COLO829 (cell line): ENCODE measurements at regions not wholly inside any gene's neighbourhood (a gene's known extent, or its start where the extent isn't known, plus 50 kb on each side); places are given as distances from the start of the nearest gene placed in this dataset.

ENCODE experiments used
- DNase-seq: peaks from one replicate; pipeline ENCODE4 v3.0.0; 2012; ENCODE audit warnings: low spot score

DNA sequence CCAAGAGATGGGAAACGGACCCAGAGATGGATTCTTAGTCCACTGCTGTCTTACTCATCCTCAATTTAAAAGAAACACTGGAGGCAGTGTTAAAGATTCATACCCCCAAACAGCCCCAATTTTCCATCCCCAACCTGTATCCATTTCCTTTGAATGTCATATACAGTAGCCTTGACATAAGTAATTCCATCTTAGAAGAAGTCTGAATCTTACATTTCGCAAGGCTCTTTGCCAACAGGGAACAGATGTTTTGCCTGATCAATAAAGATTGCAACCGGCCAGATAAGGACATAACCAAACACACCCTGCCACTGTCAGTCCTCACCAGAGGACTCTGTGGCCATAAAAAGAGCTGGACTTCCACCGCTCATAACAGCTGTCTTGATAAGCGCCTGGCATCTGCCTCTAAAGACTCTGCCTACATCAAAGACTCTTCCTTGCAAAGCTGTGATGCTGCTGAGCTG, 59.0 kb upstream of the MED9 start:
- DNase-seq: no peak

DNA sequence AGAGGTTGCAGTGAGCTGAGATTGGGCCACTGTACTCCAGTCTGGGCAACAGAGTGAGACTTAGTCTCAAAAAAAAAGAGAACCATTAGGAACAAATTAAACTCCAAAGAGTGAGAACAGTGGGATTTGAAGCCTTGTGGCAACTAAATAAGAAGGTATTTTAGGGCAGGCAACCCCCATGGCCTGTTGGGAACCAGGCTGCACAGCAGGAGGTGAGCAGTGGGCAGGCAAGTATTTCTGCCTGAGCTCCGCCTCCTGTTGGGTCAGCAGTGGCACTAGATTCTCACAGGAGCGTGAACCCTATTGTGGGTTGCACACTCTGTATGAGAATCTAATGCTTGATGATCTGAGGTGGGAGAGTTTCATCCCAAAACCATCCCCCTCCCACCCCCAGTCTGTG, 57.6 kb upstream of the MED9 start:
- no peak for DNase-seq

DNA sequence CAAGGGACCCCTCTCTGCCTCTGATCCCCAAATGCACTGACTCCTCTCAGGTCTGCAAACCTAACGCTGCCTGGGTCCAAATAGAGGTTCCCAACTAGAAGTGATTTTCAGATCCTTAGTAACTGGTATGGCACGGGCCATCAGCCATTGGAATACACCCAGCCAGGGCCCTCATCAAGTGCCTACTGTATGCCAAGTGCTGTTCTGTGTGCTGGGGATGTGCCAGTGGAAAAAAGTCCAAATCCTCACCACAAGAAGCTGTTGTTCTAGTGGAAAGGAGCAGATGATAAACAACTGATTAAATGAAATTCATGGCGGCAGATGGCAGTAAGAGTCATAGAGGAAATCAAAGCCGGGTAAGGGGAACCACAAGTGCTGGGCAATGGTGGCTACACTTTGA, 57.2 kb upstream of the MED9 start:
- no peak for DNase-seq

DNA sequence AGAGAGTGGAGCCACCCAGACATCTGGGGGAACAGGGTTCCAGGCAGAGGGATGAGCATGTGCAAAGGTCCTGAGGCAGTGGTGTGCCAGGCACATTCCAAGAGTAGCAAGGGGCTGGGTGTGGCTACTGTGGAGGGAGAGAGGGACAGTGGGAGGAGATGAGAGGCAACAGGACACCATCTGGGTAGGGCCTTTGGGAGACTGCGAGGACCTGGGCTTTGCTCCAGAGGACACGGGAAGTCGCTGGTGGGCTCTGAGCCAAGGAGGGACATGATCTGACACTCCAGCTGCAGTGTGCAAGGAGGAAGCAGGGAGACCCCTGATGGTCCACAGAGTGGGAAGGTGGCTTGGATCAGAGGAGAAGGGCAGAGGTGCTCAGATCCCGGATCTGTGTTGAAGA, 56.7 kb upstream of the MED9 start:
- DNase-seq: no peak

DNA sequence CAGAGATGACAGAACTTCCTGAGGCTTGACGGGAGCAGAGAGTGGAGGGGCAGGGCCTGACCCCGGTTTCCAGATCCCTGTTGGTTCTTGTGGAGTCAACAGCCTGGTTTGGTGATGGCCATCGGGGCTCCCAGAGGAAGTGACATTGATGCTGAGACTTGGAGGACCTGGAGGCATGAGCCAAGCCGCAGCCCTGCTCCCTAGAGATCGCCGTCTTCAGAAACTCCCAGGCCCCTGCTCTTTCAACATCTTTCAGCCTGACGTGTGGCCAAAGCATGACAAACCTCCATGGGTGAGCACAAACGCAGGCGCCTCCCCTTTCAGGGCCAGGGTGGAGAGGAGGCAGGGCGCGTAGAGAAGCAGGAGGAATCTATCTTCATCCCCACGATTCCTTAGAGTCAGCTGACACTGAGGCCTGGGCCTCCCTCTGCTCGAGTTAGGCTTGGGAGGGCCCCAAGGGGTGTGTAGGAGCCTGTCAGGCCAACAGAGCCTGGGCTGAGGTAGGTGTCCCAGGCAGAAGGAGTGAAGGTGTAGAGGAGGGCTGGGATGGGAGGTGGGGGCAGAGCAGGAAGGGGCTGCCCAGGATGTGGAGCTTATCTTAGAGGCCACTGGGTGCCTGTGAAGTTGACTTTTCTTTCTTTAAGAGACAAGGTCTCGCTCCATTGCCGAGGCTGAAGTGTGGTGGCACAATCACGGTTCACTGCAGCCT, 56.1 kb upstream of the MED9 start:
- DNase-seq: no peak

DNA sequence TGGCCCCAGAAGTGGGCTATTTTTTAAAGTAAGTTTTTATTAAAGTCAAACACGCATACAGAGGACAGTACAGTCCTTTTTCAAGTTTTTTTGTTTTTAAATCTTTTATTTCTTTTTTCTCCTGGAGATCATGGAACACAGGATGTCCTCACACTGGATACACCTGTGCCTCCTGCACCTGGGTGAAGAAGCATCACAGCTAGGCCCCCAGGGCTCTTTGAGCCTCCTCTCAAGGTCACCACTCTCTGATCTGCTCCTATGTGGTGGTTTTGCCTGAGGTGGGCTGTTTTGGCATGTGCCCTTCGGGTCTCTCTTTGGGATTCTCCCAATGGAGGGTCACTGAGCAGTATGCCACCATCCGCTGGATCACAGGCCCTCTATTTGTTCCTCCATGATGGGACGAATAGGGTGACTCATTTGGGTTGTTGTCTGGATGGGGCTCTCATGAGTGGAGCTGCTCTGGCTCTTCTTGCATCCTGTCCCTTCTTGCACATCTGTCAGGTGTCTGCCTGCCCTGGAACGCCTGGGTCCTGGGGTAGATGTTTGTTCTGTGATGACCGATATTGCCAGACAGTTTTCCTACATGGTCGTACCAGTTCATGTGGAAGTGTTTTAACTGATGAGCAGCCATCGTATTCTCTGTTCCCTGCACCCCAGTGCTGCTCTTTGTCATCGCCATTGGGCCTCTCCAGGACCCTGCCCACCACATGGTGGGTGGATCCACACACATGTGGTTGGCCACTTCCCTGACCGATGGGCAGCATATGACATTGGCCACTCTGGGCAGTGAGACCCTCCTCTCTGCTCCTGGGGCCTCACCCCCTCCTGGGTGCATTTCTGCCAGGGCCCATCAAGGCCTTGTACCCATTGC, 55.2 kb upstream of the MED9 start:
- DNase-seq: no peak

DNA sequence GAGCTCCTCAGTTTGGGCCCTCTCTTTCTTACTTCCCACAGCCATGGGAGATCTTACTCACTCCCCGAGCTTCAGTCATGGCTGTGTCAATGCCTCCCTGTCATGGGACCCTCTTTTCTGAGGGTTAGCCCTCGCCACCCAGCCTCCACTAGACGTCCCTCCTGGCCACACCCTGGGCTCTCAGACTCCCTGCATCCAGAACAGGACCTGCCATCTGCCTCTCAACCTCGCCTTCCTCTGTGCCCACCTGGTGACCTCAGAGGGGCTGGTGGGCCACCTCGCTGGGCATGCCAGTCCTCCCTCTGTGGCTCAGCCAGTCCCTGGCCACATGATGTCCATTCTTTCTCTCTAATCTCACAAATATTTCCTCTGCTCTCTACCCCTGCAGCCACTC, 54.6 kb upstream of the MED9 start:
- no peak for DNase-seq

DNA sequence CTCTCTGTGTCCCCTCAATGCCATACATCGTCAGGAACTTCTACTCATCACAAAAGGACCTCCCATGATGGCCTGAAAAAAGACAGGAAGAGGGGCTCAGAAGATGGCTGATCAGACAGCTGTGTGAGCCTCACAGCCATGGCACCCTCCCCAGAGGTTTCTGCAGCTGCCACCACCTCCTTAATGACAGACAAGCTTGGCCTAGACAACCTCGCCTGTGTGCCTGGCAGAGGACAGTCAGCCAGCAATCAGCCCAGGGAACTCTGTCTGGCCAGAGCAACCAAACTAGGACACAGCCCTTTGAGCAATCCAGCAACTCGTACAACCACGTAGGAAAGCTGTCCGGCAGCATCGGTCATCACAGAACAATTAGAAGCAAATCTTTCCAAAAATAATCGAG, 54.2 kb upstream of the MED9 start:
- no peak for DNase-seq

DNA sequence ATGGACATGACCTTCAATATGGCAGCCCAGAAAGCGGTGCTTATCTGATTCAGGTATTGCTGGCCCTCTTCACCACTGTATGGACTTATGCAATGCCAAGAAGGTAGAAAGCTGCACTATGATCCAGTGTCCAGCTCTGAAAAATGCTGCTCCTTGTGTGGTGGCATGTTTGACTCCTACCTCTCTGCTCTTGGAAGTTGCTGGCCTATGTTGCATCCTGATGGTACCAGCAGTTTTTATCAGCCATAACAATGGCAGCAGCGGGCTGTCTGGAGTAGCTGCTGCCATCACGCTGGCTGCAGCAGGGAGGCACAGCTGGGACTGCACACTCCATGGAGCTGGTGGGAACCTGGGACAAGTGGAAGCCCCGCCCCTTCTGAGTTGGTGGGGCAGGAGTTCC, 53.1 kb upstream of the MED9 start:
- no peak for DNase-seq

DNA sequence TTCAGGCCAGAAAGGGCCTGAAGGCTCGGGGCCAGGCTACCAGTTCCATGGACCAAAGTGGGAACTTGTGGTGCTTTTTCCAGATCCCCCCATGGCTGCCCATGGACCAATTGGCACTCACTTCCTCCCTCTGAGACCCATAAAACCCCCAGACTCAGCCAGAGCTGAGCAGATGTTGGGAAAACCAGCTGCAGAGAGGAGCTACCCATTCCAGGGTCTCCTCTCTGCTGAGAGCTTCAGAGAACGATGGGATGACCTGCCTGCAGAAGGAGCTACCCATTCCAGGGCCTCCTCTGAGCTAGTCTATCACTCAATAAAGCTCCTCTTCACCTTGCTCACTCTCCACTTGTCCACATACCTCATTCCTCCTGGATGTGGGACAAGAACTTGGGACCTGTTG, 52.2 kb upstream of the MED9 start:
- DNase-seq: no peak

DNA sequence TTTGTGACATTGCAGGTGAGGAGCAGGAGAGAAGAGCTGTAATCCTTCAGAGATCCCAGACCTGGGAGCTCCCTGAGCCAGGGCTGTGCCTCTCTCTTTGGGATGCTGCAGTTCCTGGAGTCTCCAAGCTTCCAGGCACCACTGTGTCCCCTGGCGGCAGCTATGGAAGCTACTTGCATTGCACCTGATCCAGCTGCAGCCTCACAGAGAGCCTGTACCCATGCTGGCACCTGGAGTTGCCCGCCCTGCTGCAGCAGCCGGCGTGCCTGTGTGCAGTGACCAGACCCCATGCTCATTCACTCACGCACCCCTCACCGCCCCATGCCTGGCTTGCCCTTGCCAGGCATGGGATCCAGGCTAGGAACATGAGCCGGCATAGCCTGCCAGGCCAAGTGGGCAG, 51.8 kb upstream of the MED9 start:
- DNase-seq: no peak

DNA sequence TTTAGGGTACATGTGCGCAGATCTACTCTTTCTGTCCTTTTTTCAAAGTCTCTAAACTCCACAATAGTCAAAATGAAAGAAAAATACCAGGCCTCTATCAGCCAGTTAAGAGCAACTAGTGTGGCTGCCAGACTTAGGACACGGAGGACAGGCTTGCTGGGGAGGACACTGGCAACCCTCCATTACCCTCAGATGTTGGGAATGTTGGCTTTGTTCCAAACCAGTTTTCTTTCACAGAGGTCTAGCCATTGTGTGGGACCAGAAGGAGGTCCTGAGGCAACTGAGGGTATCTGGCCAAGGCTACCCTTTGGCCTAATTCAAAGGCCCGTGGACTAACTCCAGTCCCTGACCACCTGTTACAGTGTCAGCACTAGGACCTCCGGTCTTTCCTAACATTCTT, 51.2 kb upstream of the MED9 start:
- DNase-seq: no peak

DNA sequence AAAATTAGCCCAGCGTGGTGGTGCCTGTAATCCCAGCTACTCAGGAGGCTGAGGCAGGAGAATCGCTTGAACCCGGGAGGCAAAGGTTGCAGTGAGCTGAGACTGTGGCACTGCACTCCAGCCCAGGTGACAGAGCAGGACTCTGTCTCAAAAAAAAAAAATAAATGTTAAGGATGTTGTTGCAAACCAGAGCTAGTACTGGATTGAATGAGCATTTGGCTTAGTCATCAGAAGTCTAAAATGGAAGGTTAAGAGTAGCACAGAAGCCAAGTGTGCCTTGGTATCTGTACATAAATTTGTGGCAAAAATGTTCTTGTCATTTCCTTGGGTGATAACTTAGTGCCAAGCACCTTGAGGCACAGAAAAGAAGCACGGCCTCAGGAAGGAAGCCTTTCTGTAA, 50.6 kb upstream of the MED9 start:
- DNase-seq: no peak
